Transverse colon (tissue), 4 donors: ENCODE measurements at regions not wholly inside any gene's neighbourhood (a gene's known extent, or its start where the extent isn't known, plus 50 kb on each side); places are given as distances from the start of the nearest gene placed in this dataset.

Experiments used
- CTCF ChIP-seq, 5 experiments: fragments of 200-600 bp in 3 of 5; fragments of 450-650 bp in 2 of 5; sonication (generic) in 3 of 5; IDR thresholded peaks; 1 replicate in 2 of 5; 2 replicates in 3 of 5; pipeline ENCODE4 v1.5.1; 2016 to 2017; ENCODE audit warnings: antibody characterized with exemption in 5 of 5, inconsistent platforms in 3 of 5, mild to moderate bottlenecking in 2 of 5, moderate library complexity in 1 of 5
- POLR2A ChIP-seq: fragments of 450-650 bp; IDR thresholded peaks from one replicate; pipeline ENCODE4 v1.6.1; 2016; ENCODE audit warnings: antibody characterized with exemption, mild to moderate bottlenecking, moderate library complexity
- POLR2AphosphoS5 ChIP-seq, 3 donors: sonication (generic); formaldehyde crosslinking; IDR thresholded peaks; one replicate each; pipeline ENCODE4 v1.6.1; 2016; ENCODE audit warnings: antibody characterized with exemption in 3 of 3

- TF ChIP-seq CTCF (IDR thresholded peaks at IDR 0.05) (no peak), POLR2A (no peak), POLR2AphosphoS5 (IDR thresholded peaks at IDR 0.05) (no peak)
Measured at GRCh38 chr13:31556376-31556775, 182.9 kb upstream of the RXFP2 start.
